Keratinocyte (primary cell): ENCODE measurements at regions not wholly inside any gene's neighbourhood (a gene's known extent, or its start where the extent isn't known, plus 50 kb on each side); places are given as distances from the start of the nearest gene placed in this dataset.

Experiments used
- DNase-seq: peaks from one replicate; pipeline ENCODE4 v3.0.0-alpha.2; 2011; ENCODE audit warnings: low read depth, missing footprints, low spot score
- FAIRE-seq: peaks from 2 replicates; lab custom pipeline; 2011; peaks lifted over from hg19 to GRCh38; lab: Jason Lieb, UNC
- H2AFZ ChIP-seq: 2 replicates; pipeline ENCODE4 v1.6.0; 2012; ENCODE audit warnings: low read length, control low read depth, inconsistent platforms; ENCODE audit not compliant: control insufficient read depth
- H3K27ac ChIP-seq: 2 replicates; pipeline ENCODE4 v1.5.1; 2011; ENCODE audit warnings: low read length; ENCODE audit not compliant: control insufficient read depth, insufficient read depth
- H3K27me3 ChIP-seq: 3 replicates; pipeline ENCODE4 v1.6.0; 2011; ENCODE audit warnings: low read length; ENCODE audit not compliant: control insufficient read depth, insufficient read depth; ENCODE audit errors: extremely low read depth
- H3K36me3 ChIP-seq, 2 experiments: 2 replicates in 1 of 2; 3 replicates in 1 of 2; pipeline ENCODE4 v1.5.1; 2011; ENCODE audit warnings: low read length in 2 of 2, mild to moderate bottlenecking in 1 of 2; ENCODE audit not compliant: control insufficient read depth in 2 of 2, insufficient read depth in 2 of 2; ENCODE audit errors: extremely low read depth in 1 of 2
- H3K4me1 ChIP-seq: 3 replicates; pipeline ENCODE4 v1.5.1; 2011; ENCODE audit warnings: low read length; ENCODE audit not compliant: control insufficient read depth, insufficient read depth; ENCODE audit errors: extremely low read depth
- H3K4me2 ChIP-seq: 3 replicates; pipeline ENCODE4 v1.6.0; 2011; ENCODE audit warnings: low read depth, low read length; ENCODE audit not compliant: control insufficient read depth, insufficient read depth; ENCODE audit errors: extremely low read depth
- H3K4me3 ChIP-seq, 3 experiments: fragments of 200-600 bp in 1 of 3; sonication (generic) in 1 of 3; 2 replicates in 2 of 3; 3 replicates in 1 of 3; pipeline ENCODE4 v1.5.1; 2011 to 2016; ENCODE audit warnings: low read length in 3 of 3, mild to moderate bottlenecking in 3 of 3, control low read depth in 2 of 3, inconsistent platforms in 1 of 3, low read depth in 1 of 3, mixed read lengths in 1 of 3, mixed run types in 1 of 3, moderate library complexity in 1 of 3; ENCODE audit not compliant: control insufficient read depth in 2 of 3, insufficient read depth in 2 of 3; ENCODE audit errors: extremely low read depth in 1 of 3
- H3K79me2 ChIP-seq: 2 replicates; pipeline ENCODE4 v1.6.0; 2012; ENCODE audit warnings: low read length; ENCODE audit not compliant: control insufficient read depth, insufficient read depth
- H3K9ac ChIP-seq: 3 replicates; pipeline ENCODE4 v1.6.0; 2011; ENCODE audit warnings: low read length; ENCODE audit not compliant: control insufficient read depth, insufficient read depth; ENCODE audit errors: extremely low read depth
- H3K9me1 ChIP-seq: 3 replicates; pipeline ENCODE4 v1.6.0; 2011; ENCODE audit warnings: low read length; ENCODE audit not compliant: control insufficient read depth, insufficient read depth; ENCODE audit errors: extremely low read depth
- H3K9me3 ChIP-seq: 2 replicates; pipeline ENCODE4 v1.5.1; 2012; ENCODE audit warnings: low read depth, low read length; ENCODE audit not compliant: control insufficient read depth
- H4K20me1 ChIP-seq: 3 replicates; pipeline ENCODE4 v1.6.0; 2011; ENCODE audit warnings: low read length; ENCODE audit not compliant: control insufficient read depth, insufficient read depth; ENCODE audit errors: extremely low read depth
- EZH2 ChIP-seq: IDR thresholded peaks from one replicate; pipeline ENCODE4 v1.6.1; 2012; ENCODE audit warnings: inconsistent platforms, mild to moderate bottlenecking, low read length, moderate library complexity
- dilution Hi-C: fragments of 300-500 bp; cut with MboI; formaldehyde crosslinking; loops from one replicate; pipeline ENCODE4 v1.7.0; 2020; ENCODE audit warnings: low sequenced_read_pairs; ENCODE audit not compliant: extremely low pct_ligation_motif_present
- TF ChIP-seq, protein P1 (sequence below), 3 experiments: IDR thresholded peaks in 1 of 3; conservative IDR thresholded peaks in 1 of 3; optimal IDR thresholded peaks in 1 of 3; 2 replicates in 2 of 3; 3 replicates in 1 of 3; pipeline versions ENCODE3 to v1.5.1; 2011; ENCODE audit warnings: low read length in 3 of 3, mild to moderate bottlenecking in 3 of 3, moderate library complexity in 2 of 3, control low read depth in 1 of 3, inconsistent platforms in 1 of 3; ENCODE audit not compliant: insufficient read depth in 2 of 3; ENCODE audit errors: extremely low read depth in 1 of 3

DNA sequence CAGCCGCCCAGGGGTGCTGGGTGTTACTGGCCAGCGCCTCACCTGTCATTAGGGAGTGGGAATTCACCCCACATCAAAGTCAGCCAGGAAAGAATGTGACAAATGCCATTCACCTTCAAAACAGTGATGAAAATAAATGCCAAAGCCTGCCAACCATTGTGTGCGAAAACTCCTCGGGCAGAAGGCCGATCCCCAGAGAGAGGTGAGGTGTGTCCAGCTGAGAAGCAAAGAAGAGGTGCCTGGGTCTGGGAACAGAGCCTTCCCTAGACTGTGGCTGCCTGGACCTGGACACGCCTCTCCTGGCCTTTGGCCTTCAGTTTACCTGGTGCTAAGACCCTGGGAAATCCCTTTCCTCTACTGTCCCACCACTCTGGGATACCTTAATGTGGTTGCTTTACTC is 142.7 kb downstream of the CYP26B1 start:
- dilution Hi-C loops, result no loop called here
- H2AFZ ChIP-seq, result no peak overlapping the region
- no peaks in the 10 kb centered on the region for H3K9me3 ChIP-seq
- no peak overlapping the region for H3K4me3 ChIP-seq
- H3K36me3 ChIP-seq, result no peaks in the 10 kb centered on the region
- no peak overlapping the region for H3K4me2 ChIP-seq
- no peaks in the 10 kb centered on the region for H3K79me2 ChIP-seq
- no peak overlapping the region for H3K9ac ChIP-seq
- H3K9me1 ChIP-seq, result no peaks in the 10 kb centered on the region
- peaks cover 8% of the 10 kb centered on the region for H3K4me1 ChIP-seq
- H4K20me1 ChIP-seq, result no peaks in the 10 kb centered on the region
- H3K27ac ChIP-seq, result no peak overlapping the region
- no peak for FAIRE-seq
- no peak for DNase-seq
- H3K27me3 ChIP-seq, result no peaks in the 10 kb centered on the region
- TF ChIP-seq, protein P1, sequence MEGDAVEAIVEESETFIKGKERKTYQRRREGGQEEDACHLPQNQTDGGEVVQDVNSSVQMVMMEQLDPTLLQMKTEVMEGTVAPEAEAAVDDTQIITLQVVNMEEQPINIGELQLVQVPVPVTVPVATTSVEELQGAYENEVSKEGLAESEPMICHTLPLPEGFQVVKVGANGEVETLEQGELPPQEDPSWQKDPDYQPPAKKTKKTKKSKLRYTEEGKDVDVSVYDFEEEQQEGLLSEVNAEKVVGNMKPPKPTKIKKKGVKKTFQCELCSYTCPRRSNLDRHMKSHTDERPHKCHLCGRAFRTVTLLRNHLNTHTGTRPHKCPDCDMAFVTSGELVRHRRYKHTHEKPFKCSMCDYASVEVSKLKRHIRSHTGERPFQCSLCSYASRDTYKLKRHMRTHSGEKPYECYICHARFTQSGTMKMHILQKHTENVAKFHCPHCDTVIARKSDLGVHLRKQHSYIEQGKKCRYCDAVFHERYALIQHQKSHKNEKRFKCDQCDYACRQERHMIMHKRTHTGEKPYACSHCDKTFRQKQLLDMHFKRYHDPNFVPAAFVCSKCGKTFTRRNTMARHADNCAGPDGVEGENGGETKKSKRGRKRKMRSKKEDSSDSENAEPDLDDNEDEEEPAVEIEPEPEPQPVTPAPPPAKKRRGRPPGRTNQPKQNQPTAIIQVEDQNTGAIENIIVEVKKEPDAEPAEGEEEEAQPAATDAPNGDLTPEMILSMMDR (optimal IDR thresholded peaks at IDR 0.05 in 1 of 3, IDR thresholded peaks at IDR 0.05 in 1 of 3, conservative IDR thresholded peaks at IDR 0.05 in 1 of 3; ENCODE audit: extremely low read depth in 1 of 3, insufficient read depth in 2 of 3, low read length in 3 of 3), result no peak

DNA sequence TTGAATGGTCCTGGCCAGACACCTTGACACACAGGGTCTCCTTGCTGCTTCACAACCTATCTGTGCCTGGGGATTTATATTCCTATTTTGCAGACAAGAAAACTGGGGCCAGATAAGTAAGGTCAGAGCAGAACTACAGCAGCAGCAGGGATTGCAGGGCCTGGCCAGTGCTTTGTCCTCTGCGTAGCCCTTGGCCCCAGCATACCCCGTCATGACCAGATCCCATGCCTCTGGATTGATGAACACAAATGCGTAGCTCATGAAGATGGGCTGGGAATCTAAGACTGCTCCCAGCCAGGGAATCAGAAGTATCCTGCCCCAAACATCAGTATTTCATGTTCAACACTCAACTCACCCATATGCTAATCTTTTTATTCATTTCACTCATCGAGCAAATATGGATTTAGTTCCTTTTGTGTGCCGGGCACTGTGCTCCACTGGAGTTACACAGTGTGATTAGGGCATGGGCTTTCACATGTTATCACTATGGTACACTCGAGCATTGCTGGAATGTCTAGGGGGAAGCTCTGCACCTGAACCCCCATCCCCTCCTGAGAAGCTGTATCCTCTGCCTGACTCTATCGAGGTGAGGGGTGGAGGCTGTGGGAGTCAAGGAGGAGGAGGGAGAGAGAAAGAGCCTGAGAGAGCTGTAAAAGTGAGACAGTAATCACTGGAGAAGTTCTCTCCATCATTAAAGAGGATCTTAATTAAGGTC is 143.3 kb downstream of the CYP26B1 start:
- DNase-seq, result no peak
- no peaks in the 10 kb centered on the region for H3K36me3 ChIP-seq
- H3K4me3 ChIP-seq, result no peak overlapping the region
- no peak overlapping the region for H3K4me2 ChIP-seq
- H3K9me1 ChIP-seq, result no peaks in the 10 kb centered on the region
- dilution Hi-C loops, result no loop called here
- no peak overlapping the region for H3K27ac ChIP-seq
- no peaks in the 10 kb centered on the region for H3K79me2 ChIP-seq
- FAIRE-seq, result no peak
- no peak overlapping the region for H2AFZ ChIP-seq
- no peaks in the 10 kb centered on the region for H3K27me3 ChIP-seq
- H4K20me1 ChIP-seq, result no peaks in the 10 kb centered on the region
- H3K9ac ChIP-seq, result no peak overlapping the region
- no peak for TF ChIP-seq EZH2
- TF ChIP-seq, protein P1 (optimal IDR thresholded peaks at IDR 0.05 in 1 of 3, IDR thresholded peaks at IDR 0.05 in 1 of 3, conservative IDR thresholded peaks at IDR 0.05 in 1 of 3; ENCODE audit: extremely low read depth in 1 of 3, insufficient read depth in 2 of 3, low read length in 3 of 3), result no peak
- peaks cover 8% of the 10 kb centered on the region for H3K4me1 ChIP-seq
- no peaks in the 10 kb centered on the region for H3K9me3 ChIP-seq
